GM19463 (cell line): ENCODE measurements at regions not wholly inside any gene's neighbourhood (a gene's known extent, or its start where the extent isn't known, plus 50 kb on each side); places are given as distances from the start of the nearest gene placed in this dataset.
A peak's percentile ranks its signal among the peaks of the same experiment; 100 is the strongest.
"Not testable (repeated sequence)": the region's sequence is repeated elsewhere in the genome, so short reads cannot be mapped to it uniquely, and the experiment has no call there.

Experiments used
- ATAC-seq: cut with Tn5 transposase; IDR thresholded peaks from one replicate; pipeline ENCODE4 v1.9.1; 2021; ENCODE audit warnings: mild to moderate bottlenecking, moderate library complexity; ENCODE audit not compliant: unreplicated experiment

DNA sequence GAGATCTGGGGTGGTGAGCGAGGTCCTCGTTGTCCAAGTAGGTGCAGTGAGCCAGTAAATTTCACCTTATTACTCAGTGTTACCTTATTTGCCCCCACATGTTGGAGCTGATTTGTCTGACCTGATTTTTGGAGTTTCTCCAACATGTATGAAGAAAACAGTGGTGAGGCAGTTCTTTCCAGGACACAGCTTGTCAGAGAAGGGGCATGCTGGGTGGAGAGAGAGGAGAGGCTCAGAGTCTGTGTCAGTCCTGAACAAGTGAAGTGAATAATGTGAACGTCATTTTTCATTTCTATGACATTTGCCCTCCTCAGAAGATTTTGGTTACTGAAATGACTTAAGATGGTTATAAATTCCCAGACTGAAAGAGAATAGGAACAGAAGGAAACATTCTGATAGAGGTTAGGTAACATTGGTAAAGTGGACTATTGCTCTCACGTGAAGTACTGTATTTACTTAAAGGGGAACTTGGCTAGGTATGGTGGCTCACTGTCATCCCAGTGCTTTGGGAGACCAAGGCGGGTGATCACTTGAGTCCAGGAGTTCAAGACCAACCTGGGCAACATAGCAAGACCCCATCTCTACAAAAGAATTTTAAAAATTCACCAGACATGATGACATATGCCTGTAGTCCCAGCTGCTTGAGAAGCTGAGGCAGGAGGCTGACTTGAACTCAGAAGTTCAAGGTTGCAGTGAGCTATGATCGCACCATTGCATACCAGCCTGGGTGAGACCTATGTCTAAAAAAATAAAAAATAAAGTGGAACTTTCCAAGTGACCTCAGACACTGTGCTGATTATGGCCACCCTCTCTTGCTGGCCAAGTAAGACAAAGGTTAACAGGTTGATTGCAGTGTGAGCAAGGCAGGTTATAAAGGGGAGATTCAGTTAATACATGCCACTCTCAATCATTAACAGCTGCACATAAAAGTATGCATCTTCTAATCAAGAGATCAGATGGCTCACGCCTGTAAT is 184.3 kb downstream of the EDN1 start:
- no peak for ATAC-seq

GRCh38 chr6:12476484-12476883 is 186.3 kb downstream of the EDN1 start:
- ATAC-seq, result no peak

GRCh38 chr6:12477616-12478015 is 187.5 kb downstream of the EDN1 start:
- ATAC-seq, result no peak

DNA sequence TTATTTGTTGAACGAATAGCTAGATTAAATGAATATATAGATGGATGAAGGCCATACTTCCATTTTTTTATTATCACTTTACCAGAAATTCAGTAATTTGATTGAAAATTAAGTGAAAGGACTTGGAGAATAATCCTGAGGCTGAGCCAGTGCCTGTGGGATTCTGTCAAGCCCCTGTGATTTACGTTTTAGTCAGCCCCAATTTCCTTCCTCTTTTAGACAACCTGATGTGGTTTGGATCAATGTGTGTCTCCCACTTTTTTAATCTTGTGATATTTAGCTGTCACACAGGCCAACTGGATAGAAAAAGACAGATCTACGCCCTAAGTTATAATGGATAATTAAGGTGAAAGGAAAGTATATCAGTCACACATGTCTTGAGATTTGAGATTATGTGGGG is 188.8 kb downstream of the EDN1 start:
- no peak for ATAC-seq

GRCh38 chr6:12479451-12479850 is 189.3 kb downstream of the EDN1 start:
- ATAC-seq, result no peak

DNA sequence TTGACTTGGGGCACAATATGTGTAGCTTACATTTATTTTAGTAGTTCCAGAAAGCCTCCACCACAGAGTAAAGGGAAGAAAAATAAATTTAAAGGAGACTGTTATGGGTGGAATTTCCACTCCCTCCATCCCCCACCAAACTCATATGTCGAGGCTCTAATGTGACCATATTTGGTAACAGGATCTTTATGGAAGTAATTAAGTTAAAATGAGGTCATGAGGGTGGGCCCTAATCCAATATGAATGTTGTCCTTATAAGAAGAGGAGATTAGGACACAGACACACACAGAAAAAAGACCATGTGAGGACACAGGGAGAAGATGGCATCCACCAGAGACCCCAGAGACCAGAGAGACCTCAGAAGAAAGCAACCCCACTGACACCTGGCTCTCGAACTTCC is 189.7 kb downstream of the EDN1 start:
- no peak for ATAC-seq

DNA sequence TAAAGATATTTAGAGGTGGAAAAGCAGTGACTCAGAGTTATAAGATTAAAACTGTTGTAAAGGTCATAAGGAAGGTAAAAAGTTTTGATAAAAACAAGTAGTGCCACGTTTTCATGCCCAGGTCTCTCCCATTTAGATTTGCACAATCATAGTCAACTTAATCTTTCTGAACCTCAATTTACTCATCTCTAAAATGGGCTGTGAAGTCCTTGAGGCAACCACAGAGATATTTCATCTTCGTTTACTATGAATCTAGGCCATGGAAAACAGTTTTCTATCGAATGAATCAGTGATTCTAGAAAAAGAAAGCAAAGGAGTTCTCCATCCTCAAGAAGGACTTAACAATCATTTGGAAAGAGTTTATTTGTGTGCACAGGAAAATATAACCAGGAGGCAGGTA is 190.2 kb downstream of the EDN1 start:
- ATAC-seq, result no peak

GRCh38 chr6:12481292-12481691 is 191.1 kb downstream of the EDN1 start:
- ATAC-seq, result no peak

DNA sequence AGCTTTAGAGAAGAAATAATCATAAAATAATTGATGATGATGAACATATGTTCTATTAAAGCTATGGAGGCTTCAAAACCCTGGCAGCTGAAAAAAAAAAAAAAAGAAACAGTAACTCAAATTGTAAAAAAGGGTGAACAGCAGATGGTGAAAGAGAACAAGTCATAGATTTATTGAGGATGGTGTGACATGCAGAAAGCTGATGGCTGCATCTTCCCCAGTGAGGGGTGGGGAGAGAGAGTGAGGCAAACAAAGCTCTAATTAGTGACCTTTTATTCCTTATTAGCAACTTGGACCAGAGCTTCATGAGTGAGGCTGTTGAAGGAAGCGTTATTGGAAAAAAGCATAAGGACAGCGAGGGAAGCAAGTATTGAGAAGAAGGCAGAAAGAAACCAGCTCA is 191.7 kb downstream of the EDN1 start:
- ATAC-seq, result no peak

DNA sequence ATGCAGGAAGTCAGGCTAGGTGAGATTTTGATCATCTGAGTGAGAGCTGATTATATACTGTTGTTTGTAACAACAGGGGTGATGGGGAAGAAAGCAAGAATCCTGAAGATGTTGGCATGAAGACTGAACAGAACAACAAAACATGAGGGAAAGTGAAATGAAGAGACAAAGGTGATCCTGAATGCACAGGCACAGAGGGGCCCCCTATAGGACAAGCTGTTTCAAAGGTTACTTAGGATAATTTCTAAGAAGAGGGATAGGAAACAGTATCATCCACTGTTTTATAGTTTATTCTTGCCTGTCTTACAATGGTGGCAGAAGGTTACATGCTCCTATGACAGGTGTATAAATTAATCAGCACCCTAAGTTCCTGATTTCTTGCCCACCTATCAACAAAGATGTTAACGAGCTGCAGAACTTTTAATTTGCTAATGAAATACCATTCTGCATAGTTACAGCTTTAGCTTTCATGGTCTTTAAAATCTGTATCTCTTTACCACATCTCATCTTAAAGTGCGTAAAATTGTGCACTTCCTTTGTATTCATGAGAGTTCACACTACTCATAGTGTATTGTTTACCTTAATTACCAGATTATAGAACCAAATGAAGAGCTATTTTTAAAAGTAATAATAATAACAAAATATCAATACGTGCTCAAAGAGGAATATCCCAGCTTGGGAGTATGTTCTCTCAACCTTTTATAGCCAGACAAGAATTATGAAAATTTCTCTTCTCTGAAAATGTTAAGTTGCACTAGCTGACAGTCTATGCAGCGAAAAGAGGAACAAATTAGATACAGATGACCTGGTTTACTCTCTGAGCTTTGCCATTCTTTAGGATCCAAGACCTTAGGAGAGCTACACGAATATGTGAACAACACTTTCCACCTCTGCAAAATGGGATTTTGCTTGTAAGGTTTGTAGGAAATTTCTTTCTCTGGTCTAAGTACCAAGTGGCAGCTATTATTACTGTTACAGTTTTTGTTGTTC is 192.5 kb downstream of the EDN1 start:
- ATAC-seq, result no peak

- peak; percentile 87 for ATAC-seq
These were observed 193.6 kb downstream of the EDN1 start for GRCh38 chr6:12483712-12484111.

DNA sequence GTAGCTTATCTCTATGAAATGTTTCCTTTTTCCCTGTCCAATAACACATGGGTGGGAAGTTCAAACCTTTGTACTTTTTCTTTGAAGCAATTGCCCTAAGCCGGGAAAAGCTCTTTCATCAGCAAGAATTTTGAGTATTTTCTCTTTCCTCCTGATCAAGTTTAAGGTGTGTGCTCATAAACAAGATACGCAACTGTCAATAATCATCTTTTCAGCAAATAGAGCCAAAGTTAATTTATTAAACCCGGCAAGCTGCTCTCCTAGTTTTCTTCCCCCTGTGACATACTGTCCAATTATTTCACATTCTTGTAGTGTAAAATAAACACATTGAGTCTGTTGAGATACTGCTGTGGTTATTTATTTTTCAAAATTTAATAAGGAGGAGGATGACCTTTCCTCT is 194.4 kb downstream of the EDN1 start:
- ATAC-seq, result no peak

GRCh38 chr6:12485226-12485764 is 195.1 kb downstream of the EDN1 start:
- ATAC-seq, result no peak

- ATAC-seq, result no peak
These were observed 195.7 kb downstream of the EDN1 start for GRCh38 chr6:12485837-12486236.

DNA sequence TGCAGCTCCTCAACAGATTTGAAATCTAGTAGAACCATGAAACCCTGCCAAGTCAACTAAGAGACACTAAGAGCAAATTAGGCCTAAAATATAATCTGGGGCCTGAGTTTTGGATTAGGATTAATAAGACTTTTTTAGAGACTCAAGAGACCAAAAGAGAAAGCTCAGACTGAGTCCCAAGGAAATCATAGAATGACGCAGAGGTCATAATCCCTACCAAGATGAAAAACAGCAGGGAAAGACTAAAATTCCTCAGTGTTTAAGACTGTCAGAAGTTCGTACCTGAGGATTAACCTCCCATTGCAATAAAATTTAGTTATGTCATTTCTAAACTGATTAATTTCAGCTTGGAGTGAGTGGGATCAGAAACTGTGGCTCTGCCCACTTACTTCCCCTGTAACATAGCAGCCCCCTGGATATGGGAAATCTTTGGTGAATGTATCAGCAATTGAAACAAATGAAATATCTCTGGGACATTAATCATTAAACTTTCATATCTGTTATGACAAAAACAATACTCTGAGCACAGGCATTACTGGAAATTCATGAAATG is 200.3 kb downstream of the EDN1 start:
- no peak for ATAC-seq

DNA sequence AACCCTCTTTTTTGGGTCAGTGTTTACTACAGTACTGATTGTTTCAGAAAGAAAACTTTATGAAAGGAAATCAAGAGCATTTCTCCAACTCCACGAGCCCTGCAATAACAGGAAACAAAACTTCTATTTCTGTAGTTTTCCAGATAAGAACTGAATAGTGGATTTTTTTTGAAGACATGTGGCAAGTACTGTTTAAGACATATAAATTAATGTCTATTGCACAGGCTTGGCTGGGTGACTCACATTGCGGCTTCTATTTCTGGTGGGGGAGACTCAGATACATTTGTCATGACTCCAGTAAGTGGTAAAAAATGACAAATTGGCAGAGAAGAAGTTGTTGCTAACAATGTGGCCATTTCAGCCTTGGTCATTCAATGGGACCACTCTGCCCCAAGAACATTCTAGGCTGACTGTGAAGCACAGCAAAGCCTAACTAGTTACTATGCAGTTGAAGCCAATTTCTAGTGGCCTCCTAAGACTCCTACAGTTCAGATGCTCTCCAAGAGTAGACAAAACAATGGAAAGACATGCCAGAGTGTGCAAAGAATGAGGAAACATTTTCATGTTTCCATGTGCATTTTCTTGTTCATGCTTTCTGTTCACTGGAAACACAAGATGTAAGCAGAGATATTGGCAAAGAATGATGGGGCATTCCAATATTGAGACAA is 200.9 kb downstream of the EDN1 start:
- no peak for ATAC-seq

DNA sequence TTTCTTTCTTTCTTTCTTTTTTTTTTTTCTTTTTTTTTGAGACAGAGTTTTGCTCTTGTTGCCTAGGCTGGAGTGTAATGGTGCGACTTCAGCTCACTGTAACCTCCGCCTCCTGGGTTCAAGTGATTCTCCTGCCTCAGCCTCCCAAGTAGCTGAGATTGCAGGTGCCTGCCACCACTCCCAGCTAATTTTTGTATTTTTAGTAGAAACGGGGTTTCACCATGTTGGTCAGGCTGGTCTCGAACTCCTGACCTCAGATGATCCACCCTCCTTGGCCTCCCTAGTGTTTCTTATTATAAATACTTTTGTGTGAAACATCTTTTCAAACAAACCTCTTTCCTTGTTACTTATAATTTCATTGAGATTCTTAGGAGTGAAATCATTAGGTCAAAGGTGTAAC is 202.8 kb downstream of the EDN1 start:
- not testable (repeated sequence) for ATAC-seq

GRCh38 chr6:12493446-12493845 is 203.3 kb downstream of the EDN1 start:
- ATAC-seq, result no peak

GRCh38 chr6:12494161-12494560 is 204.0 kb downstream of the EDN1 start:
- ATAC-seq, result no peak

DNA sequence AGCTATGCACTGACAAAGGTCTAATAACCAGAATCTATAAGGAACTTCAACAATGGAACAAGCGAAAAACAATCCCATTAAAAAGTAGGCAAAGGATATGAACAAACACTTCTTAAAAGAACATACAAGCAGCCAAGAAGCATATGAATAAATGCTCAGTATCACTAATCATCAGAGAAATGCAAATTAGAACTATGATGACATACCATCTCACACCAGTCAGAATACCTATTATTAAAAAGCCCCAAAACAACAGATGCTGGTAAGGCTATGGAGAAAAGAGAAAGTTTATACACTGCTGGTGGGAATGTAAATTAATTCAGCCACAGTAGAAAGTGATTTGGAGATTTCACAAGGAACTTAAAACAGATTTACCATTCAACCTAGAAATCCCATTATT is 211.8 kb downstream of the EDN1 start:
- no peak for ATAC-seq
